Breast epithelium (tissue), 3 donors: ENCODE measurements at regions not wholly inside any gene's neighbourhood (a gene's known extent, or its start where the extent isn't known, plus 50 kb on each side); places are given as distances from the start of the nearest gene placed in this dataset.
"Not testable (repeated sequence)": the region's sequence is repeated elsewhere in the genome, so short reads cannot be mapped to it uniquely, and the experiment has no call there.

ENCODE experiments used
- CTCF ChIP-seq, 3 donors: fragments of 450-650 bp; IDR thresholded peaks; one replicate each; pipeline ENCODE4 v1.5.1; 2016 to 2017; ENCODE audit warnings: antibody characterized with exemption in 3 of 3, mild to moderate bottlenecking in 3 of 3, moderate library complexity in 3 of 3
- POLR2A ChIP-seq: fragments of 450-650 bp; IDR thresholded peaks from one replicate; pipeline ENCODE4 v1.6.1; 2016; ENCODE audit warnings: antibody characterized with exemption, mild to moderate bottlenecking, moderate library complexity
- POLR2AphosphoS5 ChIP-seq, 3 donors: sonication (generic); formaldehyde crosslinking; IDR thresholded peaks; one replicate each; pipeline ENCODE4 v1.6.1; 2017; ENCODE audit warnings: antibody characterized with exemption in 3 of 3

- not testable (repeated sequence) for TF ChIP-seq CTCF (IDR thresholded peaks at IDR 0.05); POLR2AphosphoS5 (IDR thresholded peaks at IDR 0.05); POLR2A
Observed at GRCh38 chr1:221957350-221957749, 215.5 kb upstream of the DUSP10 start.
